ENCODE measurements at regions not wholly inside any gene's neighbourhood (a gene's known extent, or its start where the extent isn't known, plus 50 kb on each side); places are given as distances from the start of the nearest gene placed in this dataset.

DNA sequence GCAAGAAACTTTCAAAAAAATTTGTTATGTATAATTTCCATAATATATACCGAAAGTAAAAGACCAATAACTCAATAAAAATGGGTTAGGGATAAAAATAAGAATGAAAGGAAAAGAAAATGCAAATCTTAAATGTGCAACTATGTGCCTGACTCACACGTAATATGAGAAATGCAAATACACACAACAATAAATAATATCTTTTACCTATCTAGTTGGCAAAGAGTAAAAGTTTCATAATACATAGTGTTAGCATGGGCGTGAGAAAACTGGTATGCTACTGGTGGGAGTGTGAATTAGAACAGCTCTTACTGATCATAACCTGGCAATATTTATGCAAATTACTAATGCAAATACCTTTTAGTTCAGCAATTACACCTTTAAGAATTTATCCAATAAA, 438.5 kb upstream of the CITED2 start:
- DNase-seq: no peak

DNA sequence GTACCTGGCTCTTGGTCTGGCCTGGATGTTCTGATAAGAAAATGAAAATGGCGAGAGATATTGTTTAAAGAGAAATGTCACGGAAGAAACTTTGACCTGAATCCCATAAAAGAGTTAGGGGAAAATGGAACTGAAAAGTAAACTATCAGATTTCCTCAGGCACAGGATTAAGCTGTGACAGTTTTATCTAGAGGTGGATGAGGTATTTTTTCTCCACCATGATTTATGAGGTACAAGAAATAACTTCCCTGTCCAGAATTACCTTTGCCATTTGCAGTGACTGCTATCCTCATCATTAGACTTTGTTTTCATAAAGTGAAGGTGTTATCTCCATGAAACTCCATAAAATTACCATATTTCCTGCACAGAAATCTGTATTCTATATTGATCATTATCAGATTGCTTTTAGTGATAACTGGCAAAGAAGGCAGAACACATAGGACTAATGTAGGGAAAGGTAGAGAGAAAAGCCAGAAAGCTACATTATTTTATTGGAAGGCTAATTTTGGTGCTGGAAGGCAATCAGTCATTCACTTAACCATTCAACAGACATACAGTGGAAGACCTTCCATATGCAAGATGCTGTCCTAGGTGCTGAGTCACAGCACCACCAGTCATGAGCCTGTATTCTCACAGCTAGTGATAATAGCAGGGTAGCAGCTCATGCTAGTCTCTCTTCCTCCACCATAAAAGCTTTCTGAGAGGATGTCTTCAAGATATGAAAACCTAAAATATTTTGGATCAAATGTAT, 427.3 kb upstream of the CITED2 start:
- no peak for DNase-seq

GRCh38 chr6:139800837-139801236, 426.4 kb upstream of the CITED2 start:
- no peak for DNase-seq

DNA sequence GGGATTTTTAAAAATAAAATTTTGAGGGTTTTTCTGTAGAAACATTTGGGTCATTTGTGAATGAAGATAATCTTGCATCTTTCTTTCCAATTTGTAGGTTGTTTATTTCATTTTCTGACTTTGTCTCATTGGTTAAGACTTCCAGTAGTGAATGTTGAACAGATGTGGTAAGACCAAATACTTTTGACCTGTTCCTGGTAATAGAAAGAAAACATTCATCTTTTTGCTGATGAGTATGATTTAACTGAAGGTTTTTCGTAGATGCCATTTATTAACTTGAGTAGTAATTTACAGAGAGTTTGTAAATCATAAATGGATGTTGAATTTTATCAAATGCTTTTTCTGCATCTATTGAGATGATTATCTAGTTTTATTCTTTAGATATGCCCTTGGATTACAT, 416.1 kb upstream of the CITED2 start:
- DNase-seq: no peak

- DNase-seq: no peak
Observed at GRCh38 chr6:139784222-139784769, 409.8 kb upstream of the CITED2 start.

DNA sequence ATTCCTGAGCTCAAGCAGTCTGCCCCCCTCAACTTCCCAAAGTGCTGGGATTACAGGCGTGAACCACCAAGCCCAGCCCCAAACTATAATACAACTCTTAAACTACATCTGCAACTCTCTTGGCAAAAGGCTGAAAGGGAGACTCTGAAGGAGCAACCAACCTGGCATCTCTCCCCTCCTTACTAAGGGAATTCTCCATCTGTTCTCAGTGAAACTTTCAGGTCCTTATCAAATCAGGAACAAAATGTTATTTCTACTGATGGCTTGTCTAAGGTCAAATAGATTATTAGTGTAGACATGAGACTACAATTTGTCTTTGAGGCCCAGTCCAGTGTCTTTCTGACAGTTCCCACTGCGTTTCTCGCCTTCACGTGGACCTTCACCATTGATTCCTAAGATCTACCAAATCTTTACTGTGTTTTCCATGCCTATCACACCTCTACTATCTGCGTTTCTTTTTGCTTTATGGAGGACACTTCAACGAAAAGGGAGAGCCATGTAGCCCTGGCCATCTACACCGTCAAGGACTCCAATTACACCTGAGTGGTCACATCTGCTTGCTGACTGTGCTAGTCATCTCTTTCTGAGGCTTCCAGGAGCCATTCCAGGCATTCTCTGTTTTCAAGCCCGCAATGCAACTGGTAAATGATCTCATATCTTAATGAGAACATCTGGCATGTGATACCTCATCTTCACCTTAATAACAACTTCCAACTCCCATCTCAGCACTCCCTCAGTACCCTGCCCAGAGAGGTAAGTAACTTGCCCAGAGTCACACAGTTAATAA, 405.7 kb upstream of the CITED2 start:
- DNase-seq: no peak

DNA sequence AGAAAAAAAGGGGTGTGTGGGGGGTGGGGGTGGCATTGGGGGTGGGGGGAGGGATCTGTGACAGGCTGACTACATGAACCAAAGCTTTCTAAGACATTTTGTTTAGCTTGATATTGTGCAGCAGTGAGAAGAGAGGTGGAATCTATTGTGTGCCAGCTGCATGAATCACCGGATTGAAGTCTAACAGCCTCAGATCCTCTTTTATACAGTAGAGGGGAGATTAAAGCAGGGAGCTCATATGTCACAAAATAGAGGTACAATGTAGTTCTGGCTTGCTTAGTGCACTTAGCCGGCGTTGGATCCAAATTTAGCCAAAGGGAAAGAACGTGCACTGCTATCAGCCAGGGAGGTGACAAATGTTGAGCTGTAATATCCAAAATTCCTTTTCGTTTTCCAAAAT, 404.2 kb upstream of the CITED2 start:
- no peak for DNase-seq

DNA sequence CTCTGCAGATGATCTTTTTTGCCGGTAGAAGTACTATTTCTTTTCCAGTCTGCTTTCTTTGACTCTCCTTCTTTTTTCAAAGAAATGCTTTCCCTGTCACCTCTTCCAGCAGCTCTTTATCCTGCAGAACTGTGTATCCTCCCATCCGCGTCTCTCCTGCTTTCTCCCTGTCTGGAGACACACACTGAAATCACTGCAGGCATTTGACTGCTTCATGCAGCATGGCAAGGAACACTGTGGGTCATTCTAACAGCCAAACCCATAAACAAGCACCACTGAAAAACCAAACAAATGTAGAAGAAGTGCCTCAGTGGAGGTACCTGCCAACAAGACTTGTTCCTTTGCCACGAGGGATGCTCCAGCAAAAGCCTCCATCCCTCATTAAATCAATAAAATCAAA, 403.7 kb upstream of the CITED2 start:
- DNase-seq: no peak

- no peak for DNase-seq
Observed at GRCh38 chr6:139777202-139777970, 402.9 kb upstream of the CITED2 start.

DNA sequence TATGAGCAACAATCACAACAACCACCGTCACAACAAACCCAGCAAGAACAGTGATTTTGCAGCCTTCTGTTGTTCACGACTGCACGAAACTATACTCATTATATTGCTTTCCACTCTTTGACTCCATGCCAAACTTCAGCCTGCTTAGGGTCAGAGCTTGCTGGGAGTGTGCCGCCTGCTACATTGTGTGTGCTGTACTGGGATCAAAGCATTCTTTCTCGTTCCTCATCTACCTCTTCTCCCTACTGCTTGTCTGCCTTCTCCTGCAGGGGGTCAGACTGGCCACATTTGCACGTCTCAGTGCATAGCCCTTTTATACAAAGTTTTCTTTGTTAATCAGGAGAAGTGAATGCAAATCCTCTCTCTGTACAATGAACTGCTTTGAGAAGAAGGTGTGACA, 401.6 kb upstream of the CITED2 start:
- DNase-seq: no peak

DNA sequence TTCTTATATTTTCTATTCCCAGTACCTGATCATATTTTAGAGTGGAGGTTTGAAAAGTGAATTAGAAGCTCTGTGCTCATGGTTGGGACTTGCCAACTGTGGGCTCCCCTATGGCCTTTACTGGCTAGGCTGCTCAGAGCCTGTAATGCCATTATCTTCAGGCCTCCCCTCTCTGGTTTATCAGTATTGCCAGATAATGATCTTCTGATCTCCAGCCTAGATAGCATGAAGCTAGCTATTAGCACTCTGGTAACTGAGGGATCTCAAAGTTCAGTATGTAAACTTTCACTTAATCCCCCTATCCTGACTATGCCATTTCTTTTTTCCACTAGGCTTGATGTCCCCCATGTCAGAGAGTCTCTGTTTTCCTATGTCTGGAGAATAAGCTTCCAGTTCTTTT, 393.7 kb upstream of the CITED2 start:
- DNase-seq: no peak

DNA sequence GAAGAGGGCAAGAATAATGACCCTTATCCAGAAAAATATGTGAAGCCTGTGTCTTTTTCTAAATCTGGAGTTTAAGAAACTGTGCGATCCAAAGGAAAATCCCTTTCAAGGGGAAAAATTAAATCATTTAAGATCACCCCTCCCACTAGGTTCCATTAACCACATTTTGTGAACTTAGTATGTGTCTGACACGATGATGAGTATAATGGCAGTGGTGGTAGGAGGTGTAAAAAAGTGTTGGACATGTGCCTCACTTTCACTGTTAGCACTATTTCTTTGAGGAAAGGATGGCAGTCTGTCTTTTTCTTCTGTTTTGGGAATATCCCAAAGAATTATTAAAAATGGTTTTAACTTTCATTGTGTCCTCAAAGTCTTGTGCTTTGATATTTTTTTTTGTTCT, 392.3 kb upstream of the CITED2 start:
- DNase-seq: no peak

DNA sequence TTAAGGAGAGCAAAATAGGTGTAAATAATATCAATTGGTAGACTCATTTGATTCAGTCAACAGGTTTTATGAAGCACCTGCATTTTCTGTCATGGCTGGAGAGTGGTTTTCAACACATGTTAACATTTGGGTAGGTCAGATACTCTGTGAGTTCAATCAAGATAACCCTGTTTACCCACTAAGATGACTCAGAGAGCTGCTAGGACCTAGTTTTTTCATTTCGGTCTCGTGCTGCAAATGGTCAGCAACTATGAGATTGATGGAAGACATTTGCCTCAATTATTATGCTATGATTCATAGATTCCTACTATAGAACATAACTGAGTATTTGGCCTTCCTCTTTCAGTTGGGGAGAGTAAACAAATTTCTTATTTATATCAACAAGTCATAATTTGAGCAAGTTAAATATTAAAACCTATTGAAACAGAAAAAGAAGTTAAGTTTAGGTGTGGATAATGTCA, 391.4 kb upstream of the CITED2 start:
- DNase-seq: no peak

GRCh38 chr6:139764498-139764986, 390.1 kb upstream of the CITED2 start:
- DNase-seq: no peak

GRCh38 chr6:139763468-139764210, 389.2 kb upstream of the CITED2 start:
- DNase-seq: no peak

- DNase-seq: no peak
Observed at GRCh38 chr6:139762587-139763031, 388.2 kb upstream of the CITED2 start.

DNA sequence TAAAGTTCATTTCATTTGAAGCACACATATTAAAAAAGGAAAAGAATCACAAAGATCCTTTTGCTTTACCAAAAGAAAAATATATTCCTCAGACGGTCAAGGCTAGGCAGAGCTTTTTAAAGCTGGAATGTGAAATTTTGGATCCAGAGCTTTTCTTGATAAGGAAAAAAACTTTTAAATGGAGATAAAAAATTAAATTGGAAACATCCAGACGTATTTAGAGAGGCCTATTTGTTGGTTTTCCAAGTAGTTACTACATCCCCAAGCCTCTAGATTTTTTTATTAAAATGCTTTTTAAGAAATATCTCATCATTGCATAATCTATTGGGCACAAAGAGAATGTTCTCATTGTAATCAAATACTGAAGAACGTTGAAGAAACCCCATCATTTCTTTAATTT, 385.7 kb upstream of the CITED2 start:
- DNase-seq: no peak

- no peak for DNase-seq
Observed at GRCh38 chr6:139759086-139759485, 384.6 kb upstream of the CITED2 start.

DNA sequence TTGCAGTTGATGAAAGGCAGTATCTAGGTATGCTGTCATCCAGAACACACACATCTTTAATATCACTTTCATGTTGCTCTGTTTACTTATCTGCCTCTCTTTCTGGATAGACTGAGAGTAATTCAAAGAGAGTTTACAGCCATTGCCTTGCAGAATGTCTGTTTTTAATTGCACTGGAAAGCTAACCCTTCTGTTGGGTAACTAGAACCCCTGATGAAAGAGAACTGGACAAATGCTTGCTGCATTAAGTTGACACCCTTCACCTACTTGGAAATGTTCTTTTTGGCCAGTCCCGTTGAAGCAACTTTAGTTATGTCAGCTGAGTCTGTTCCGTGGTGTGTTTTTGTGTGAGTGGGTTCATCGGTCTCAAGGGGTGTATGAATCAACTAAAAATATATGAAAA, 383.8 kb upstream of the CITED2 start:
- DNase-seq: no peak

DNA sequence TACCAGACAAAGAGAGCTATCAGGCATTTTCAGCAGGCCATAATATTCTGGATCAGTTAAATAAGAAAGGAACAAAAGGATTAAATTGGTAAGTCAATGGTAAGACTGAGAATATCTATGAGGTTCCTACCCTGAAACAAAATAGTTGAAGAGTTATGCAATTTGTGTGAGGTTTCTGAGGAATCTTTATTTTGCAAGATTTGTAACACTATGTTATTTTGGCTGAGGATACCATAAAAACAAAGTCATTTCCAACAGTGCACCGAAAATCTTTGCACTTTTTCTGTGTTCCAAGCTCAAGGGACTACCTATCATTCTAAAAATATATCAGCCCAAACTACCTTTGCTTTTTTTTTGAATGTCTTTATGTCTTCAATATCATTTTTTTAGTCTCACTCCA, 383.3 kb upstream of the CITED2 start:
- no peak for DNase-seq

DNA sequence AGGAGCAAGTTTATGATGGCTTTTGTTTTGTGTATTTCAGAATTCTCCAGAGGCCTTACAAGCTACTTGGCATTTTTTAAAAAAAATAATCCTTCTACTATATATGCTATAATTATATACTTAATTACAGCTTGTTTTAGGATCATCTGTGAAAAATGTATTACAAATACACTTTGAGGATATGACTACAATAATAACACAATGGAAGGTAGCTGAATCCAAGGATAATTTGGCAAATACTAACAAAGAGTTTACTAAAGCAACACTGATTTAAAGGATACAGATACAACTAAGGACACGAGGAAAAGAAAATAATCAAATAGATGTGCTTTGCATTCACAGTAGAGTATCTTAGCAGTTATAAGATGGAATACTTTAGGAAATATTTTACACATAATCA, 381.9 kb upstream of the CITED2 start:
- DNase-seq: no peak
